ENCODE measurements at regions not wholly inside any gene's neighbourhood (a gene's known extent, or its start where the extent isn't known, plus 50 kb on each side); places are given as distances from the start of the nearest gene placed in this dataset.

GRCh38 chr15:62637574-62637897 lies 405.0 kb upstream of the TPM1 start:
- ChIA-PET CTCF (no interaction called here), POLR2A (no interaction called here)
- no peak for ATAC-seq
- H3K27me3 ChIP-seq (ENCODE audit: control insufficient read depth in 2 of 2, insufficient read depth in 2 of 2, low read length in 2 of 2): no peaks in the 10 kb centered on the region
- no peaks in the 10 kb centered on the region for H3K9me3 Mint-ChIP-seq
- no peak for DNase-seq
- peaks cover 0 to 23% (median 4%) of the 10 kb centered on the region in 5 donors for H3K27me3 Mint-ChIP-seq
- H3K9me3 ChIP-seq (ENCODE audit: control insufficient read depth in 2 of 3, low read length in 3 of 3): no peaks in the 10 kb centered on the region
- no peaks in the 10 kb centered on the region for H3K36me3 Mint-ChIP-seq
- H3K4me1 ChIP-seq (ENCODE audit: control insufficient read depth in 2 of 2, insufficient read depth in 2 of 2, low read length in 2 of 2): no peaks in the 10 kb centered on the region
- no peak overlapping the region for H3K4me3 Mint-ChIP-seq
- no peaks in the 10 kb centered on the region for H3K36me3 ChIP-seq (ENCODE audit: control insufficient read depth in 2 of 3, insufficient read depth in 3 of 3, low read length in 3 of 3)
- H3K27ac ChIP-seq (ENCODE audit: low read depth, low read length): no peak overlapping the region
- no peaks in the 10 kb centered on the region for H3K4me1 Mint-ChIP-seq
- H3K4me3 ChIP-seq (ENCODE audit: low read length): no peak overlapping the region
- H3K27ac Mint-ChIP-seq: no peak overlapping the region
- intact Hi-C loops (cut with micrococcal nuclease): no loop called here

GRCh38 chr15:62637950-62638619 lies 404.5 kb upstream of the TPM1 start:
- Mint-ChIP-seq H3K4me1 (no peaks in the 10 kb centered on the region), H3K9me3 (no peaks in the 10 kb centered on the region), H3K27me3 (peaks cover 0 to 17% (median 4%) of the 10 kb centered on the region in 5 donors), H3K4me3 (no peak overlapping the region), H3K36me3 (no peaks in the 10 kb centered on the region), H3K27ac (no peak overlapping the region)
- no peaks in the 10 kb centered on the region for H3K27me3 ChIP-seq (ENCODE audit: control insufficient read depth in 2 of 2, insufficient read depth in 2 of 2, low read length in 2 of 2)
- H3K4me3 ChIP-seq (ENCODE audit: low read length): no peak overlapping the region
- ATAC-seq (no peak), DNase-seq (no peak)
- H3K4me1 ChIP-seq (ENCODE audit: control insufficient read depth in 2 of 2, insufficient read depth in 2 of 2, low read length in 2 of 2): no peaks in the 10 kb centered on the region
- CTCF ChIA-PET: no interaction called here
- no peaks in the 10 kb centered on the region for H3K36me3 ChIP-seq (ENCODE audit: control insufficient read depth in 2 of 3, insufficient read depth in 3 of 3, low read length in 3 of 3)
- POLR2A ChIA-PET: no interaction called here
- no peak overlapping the region for H3K27ac ChIP-seq (ENCODE audit: low read depth, low read length)
- intact Hi-C loops (cut with micrococcal nuclease): no loop called here
- H3K9me3 ChIP-seq (ENCODE audit: control insufficient read depth in 2 of 3, low read length in 3 of 3): no peaks in the 10 kb centered on the region

- Histone ChIP-seq H3K4me1 (ENCODE audit: control insufficient read depth in 2 of 2, insufficient read depth in 2 of 2, low read length in 2 of 2) (no peaks in the 10 kb centered on the region), H3K9me3 (ENCODE audit: control insufficient read depth in 2 of 3, low read length in 3 of 3) (no peaks in the 10 kb centered on the region), H3K27ac (ENCODE audit: low read depth, low read length) (no peak overlapping the region), H3K4me3 (ENCODE audit: low read length) (no peak overlapping the region), H3K36me3 (ENCODE audit: control insufficient read depth in 2 of 3, insufficient read depth in 3 of 3, low read length in 3 of 3) (no peaks in the 10 kb centered on the region), H3K27me3 (ENCODE audit: control insufficient read depth in 2 of 2, insufficient read depth in 2 of 2, low read length in 2 of 2) (no peaks in the 10 kb centered on the region)
- H3K27me3 Mint-ChIP-seq: peaks cover 0 to 15% (median 4%) of the 10 kb centered on the region in 5 donors
- H3K4me3 Mint-ChIP-seq: no peak overlapping the region
- no peak overlapping the region for H3K27ac Mint-ChIP-seq
- CTCF ChIA-PET: no interaction called here
- intact Hi-C loops (cut with micrococcal nuclease): no loop called here
- no peaks in the 10 kb centered on the region for H3K36me3 Mint-ChIP-seq
- no peaks in the 10 kb centered on the region for H3K9me3 Mint-ChIP-seq
- H3K4me1 Mint-ChIP-seq: no peaks in the 10 kb centered on the region
- DNase-seq (no peak), ATAC-seq (no peak)
- POLR2A ChIA-PET: no interaction called here
These were observed 403.1 kb upstream of the TPM1 start for GRCh38 chr15:62639432-62639831.

- no peak overlapping the region for H3K4me3 ChIP-seq (ENCODE audit: low read length)
- H3K9me3 ChIP-seq (ENCODE audit: control insufficient read depth in 2 of 3, low read length in 3 of 3): no peaks in the 10 kb centered on the region
- peaks cover 0 to 15% (median 4%) of the 10 kb centered on the region in 5 donors for H3K27me3 Mint-ChIP-seq
- H3K27ac Mint-ChIP-seq: no peak overlapping the region
- ChIA-PET CTCF (no interaction called here), POLR2A (no interaction called here)
- H3K4me1 ChIP-seq (ENCODE audit: control insufficient read depth in 2 of 2, insufficient read depth in 2 of 2, low read length in 2 of 2): no peaks in the 10 kb centered on the region
- no peaks in the 10 kb centered on the region for H3K36me3 Mint-ChIP-seq
- H3K27ac ChIP-seq (ENCODE audit: low read depth, low read length): no peak overlapping the region
- DNase-seq (no peak), ATAC-seq (no peak)
- H3K9me3 Mint-ChIP-seq: no peaks in the 10 kb centered on the region
- H3K4me3 Mint-ChIP-seq: no peak overlapping the region
- H3K4me1 Mint-ChIP-seq: no peaks in the 10 kb centered on the region
- intact Hi-C loops (cut with micrococcal nuclease): no loop called here
- no peaks in the 10 kb centered on the region for H3K36me3 ChIP-seq (ENCODE audit: control insufficient read depth in 2 of 3, insufficient read depth in 3 of 3, low read length in 3 of 3)
- no peaks in the 10 kb centered on the region for H3K27me3 ChIP-seq (ENCODE audit: control insufficient read depth in 2 of 2, insufficient read depth in 2 of 2, low read length in 2 of 2)
These were observed 402.5 kb upstream of the TPM1 start for GRCh38 chr15:62639906-62640605.

GRCh38 chr15:62641825-62642224 lies 400.7 kb upstream of the TPM1 start:
- Mint-ChIP-seq H3K4me3 (no peak overlapping the region), H3K36me3 (no peaks in the 10 kb centered on the region), H3K9me3 (no peaks in the 10 kb centered on the region), H3K27ac (no peak overlapping the region), H3K27me3 (peaks cover 0 to 15% (median 4%) of the 10 kb centered on the region in 5 donors), H3K4me1 (no peaks in the 10 kb centered on the region)
- ChIA-PET POLR2A (no interaction called here), CTCF (no interaction called here)
- Histone ChIP-seq H3K4me1 (ENCODE audit: control insufficient read depth in 2 of 2, insufficient read depth in 2 of 2, low read length in 2 of 2) (no peaks in the 10 kb centered on the region), H3K27me3 (ENCODE audit: control insufficient read depth in 2 of 2, insufficient read depth in 2 of 2, low read length in 2 of 2) (no peaks in the 10 kb centered on the region), H3K27ac (ENCODE audit: low read depth, low read length) (no peak overlapping the region), H3K36me3 (ENCODE audit: control insufficient read depth in 2 of 3, insufficient read depth in 3 of 3, low read length in 3 of 3) (no peaks in the 10 kb centered on the region), H3K9me3 (ENCODE audit: control insufficient read depth in 2 of 3, low read length in 3 of 3) (no peaks in the 10 kb centered on the region), H3K4me3 (ENCODE audit: low read length) (no peak overlapping the region)
- intact Hi-C loops (cut with micrococcal nuclease): no loop called here
- ATAC-seq (no peak), DNase-seq (no peak)

- no peaks in the 10 kb centered on the region for H3K9me3 ChIP-seq (ENCODE audit: control insufficient read depth in 2 of 3, low read length in 3 of 3)
- ChIA-PET CTCF (no interaction called here), POLR2A (no interaction called here)
- H3K4me3 ChIP-seq (ENCODE audit: low read length): no peak overlapping the region
- intact Hi-C loops (cut with micrococcal nuclease): no loop called here
- no peaks in the 10 kb centered on the region for H3K4me1 ChIP-seq (ENCODE audit: control insufficient read depth in 2 of 2, insufficient read depth in 2 of 2, low read length in 2 of 2)
- H3K4me1 Mint-ChIP-seq: no peaks in the 10 kb centered on the region
- H3K27ac Mint-ChIP-seq: no peak overlapping the region
- no peaks in the 10 kb centered on the region for H3K36me3 ChIP-seq (ENCODE audit: control insufficient read depth in 2 of 3, insufficient read depth in 3 of 3, low read length in 3 of 3)
- ATAC-seq (no peak), DNase-seq (no peak)
- peaks cover 0 to 4% (median 0%) of the 10 kb centered on the region in 5 donors for H3K36me3 Mint-ChIP-seq
- no peak overlapping the region for H3K27ac ChIP-seq (ENCODE audit: low read depth, low read length)
- H3K27me3 ChIP-seq (ENCODE audit: control insufficient read depth in 2 of 2, insufficient read depth in 2 of 2, low read length in 2 of 2): no peaks in the 10 kb centered on the region
- H3K9me3 Mint-ChIP-seq: no peaks in the 10 kb centered on the region
- no peak overlapping the region for H3K4me3 Mint-ChIP-seq
- peaks cover 0 to 11% (median 0%) of the 10 kb centered on the region in 5 donors for H3K27me3 Mint-ChIP-seq
These were observed 399.0 kb upstream of the TPM1 start for GRCh38 chr15:62643572-62643971.

GRCh38 chr15:62644216-62644888 lies 398.2 kb upstream of the TPM1 start:
- Histone ChIP-seq H3K27ac (ENCODE audit: low read depth, low read length) (no peak overlapping the region), H3K4me1 (ENCODE audit: control insufficient read depth in 2 of 2, insufficient read depth in 2 of 2, low read length in 2 of 2) (no peaks in the 10 kb centered on the region), H3K4me3 (ENCODE audit: low read length) (no peak overlapping the region), H3K27me3 (ENCODE audit: control insufficient read depth in 2 of 2, insufficient read depth in 2 of 2, low read length in 2 of 2) (no peaks in the 10 kb centered on the region), H3K9me3 (ENCODE audit: control insufficient read depth in 2 of 3, low read length in 3 of 3) (no peaks in the 10 kb centered on the region), H3K36me3 (ENCODE audit: control insufficient read depth in 2 of 3, insufficient read depth in 3 of 3, low read length in 3 of 3) (no peaks in the 10 kb centered on the region)
- H3K4me3 Mint-ChIP-seq: no peak overlapping the region
- H3K27me3 Mint-ChIP-seq: peaks cover 0 to 11% (median 0%) of the 10 kb centered on the region in 5 donors
- POLR2A ChIA-PET: no interaction called here
- no peak for DNase-seq
- H3K36me3 Mint-ChIP-seq: peaks cover 0 to 4% (median 0%) of the 10 kb centered on the region in 5 donors
- H3K4me1 Mint-ChIP-seq: no peaks in the 10 kb centered on the region
- intact Hi-C loops (cut with micrococcal nuclease): no loop called here
- ATAC-seq: no peak
- H3K27ac Mint-ChIP-seq: no peak overlapping the region
- no peaks in the 10 kb centered on the region for H3K9me3 Mint-ChIP-seq
- CTCF ChIA-PET: no interaction called here

All from naive thymus-derived CD4-positive, alpha-beta T cell (primary cell).